K562 (cell line): ENCODE measurements at regions not wholly inside any gene's neighbourhood (a gene's known extent, or its start where the extent isn't known, plus 50 kb on each side); places are given as distances from the start of the nearest gene placed in this dataset.

Experiments used
- ATAC-seq: fragments of 200-7000 bp; cut with Tn5 transposase; 3 replicates; pipeline ENCODE4 v1.9.1; 2020; ENCODE audit warnings: moderate library complexity
- BruUV-seq: library from RNA; stranded (reverse); fragments of 400-500 nt; replicated peaks from 2 replicates; lab custom pipeline; 2021; lab: Mats Ljungman, UMichigan
- CTCF ChIA-PET: fragments of 300-600 bp; formaldehyde crosslinking; extraction: SDS; loops from one replicate; lab custom pipeline; 2021; ENCODE audit warnings: low intra/inter-chr PET ratio; lab: Yijun Ruan, JAX
- POLR2A ChIA-PET: fragments of 300-600, 350-650 bp; sonication (Branson Sonifier 250); formaldehyde crosslinking; extraction: SDS; loops from one replicate; lab custom pipeline; 2021; ENCODE audit warnings: antibody characterized with exemption, inconsistent platforms; lab: Yijun Ruan, JAX
- DNase-seq, 4 experiments: peaks; one replicate each; pipeline versions ENCODE4 v3.0.0 to v3.0.0-alpha.2; 2011 to 2018; ENCODE audit warnings: low spot score in 3 of 4, mixed read lengths in 3 of 4; ENCODE audit errors: extremely low read depth in 1 of 4
- FAIRE-seq: peaks from 2 replicates; lab custom pipeline; 2011; peaks lifted over from hg19 to GRCh38; lab: Jason Lieb, UNC
- H2AFZ ChIP-seq: 2 replicates; pipeline ENCODE4 v1.6.0; 2011; ENCODE audit warnings: low read depth, low read length, control low read depth, inconsistent platforms
- H3K27ac ChIP-seq: fragments of 200-600 bp; 3 replicates; pipeline ENCODE4 v1.8.0; 2011; ENCODE audit warnings: low read depth, mild to moderate bottlenecking, control low read depth, inconsistent platforms, low read length, moderate library complexity, mixed read lengths; ENCODE audit errors: extremely low read depth
- H3K27me3 ChIP-seq, 2 experiments: fragments of 300-600 bp in 1 of 2; 2 replicates in 1 of 2; 3 replicates in 1 of 2; pipeline versions ENCODE4 v1.6.0 to v1.8.0; 2011; ENCODE audit warnings: inconsistent platforms in 2 of 2, low read length in 2 of 2, mild to moderate bottlenecking in 1 of 2, mixed read lengths in 1 of 2, moderate library complexity in 1 of 2; ENCODE audit not compliant: control insufficient read depth in 2 of 2, insufficient read depth in 2 of 2
- H3K36me3 ChIP-seq: fragments of 300-600 bp; 3 replicates; pipeline ENCODE4 v1.8.0; 2011; ENCODE audit warnings: mild to moderate bottlenecking, low read length, inconsistent platforms; ENCODE audit not compliant: control insufficient read depth, insufficient read depth
- H3K4me1 ChIP-seq, 2 experiments: fragments of 200-600 bp in 1 of 2; replicated peaks in 1 of 2; 2 replicates in 1 of 2; 3 replicates in 1 of 2; pipeline versions ENCODE4 v1.5.1 to v1.8.0; 2011; ENCODE audit warnings: inconsistent platforms in 2 of 2, low read length in 2 of 2, mild to moderate bottlenecking in 1 of 2, mixed read lengths in 1 of 2, moderate library complexity in 1 of 2; ENCODE audit not compliant: control insufficient read depth in 2 of 2, insufficient read depth in 2 of 2
- H3K4me2 ChIP-seq: 2 replicates; pipeline ENCODE4 v1.6.1; 2011; ENCODE audit warnings: low read length, control low read depth, inconsistent platforms, mixed read lengths; ENCODE audit not compliant: insufficient read depth
- H3K4me3 ChIP-seq: fragments of 200-600 bp; sonication (generic), shearing (Covaris generic); 2 replicates; pipeline ENCODE4 v1.5.1; 2016; ENCODE audit warnings: control low read depth, inconsistent platforms
- H3K79me2 ChIP-seq: fragments of 200-600 bp; 3 replicates; pipeline ENCODE4 v1.8.0; 2011; ENCODE audit warnings: low read length, inconsistent platforms; ENCODE audit not compliant: control insufficient read depth, insufficient read depth
- H3K9ac ChIP-seq, 2 experiments: 2 replicates each; pipeline versions ENCODE4 v1.6.0 to v1.6.1; 2011; ENCODE audit warnings: low read depth in 2 of 2, low read length in 2 of 2, control low read depth in 1 of 2, inconsistent platforms in 1 of 2, mild to moderate bottlenecking in 1 of 2, mixed read lengths in 1 of 2; ENCODE audit not compliant: insufficient read depth in 1 of 2
- H3K9me1 ChIP-seq: one replicate; pipeline ENCODE4 v1.6.0; 2011; ENCODE audit warnings: inconsistent platforms, mild to moderate bottlenecking, low read length, moderate library complexity; ENCODE audit not compliant: control insufficient read depth, insufficient read depth
- H3K9me3 ChIP-seq: replicated peaks from 2 replicates; pipeline ENCODE4 v1.5.1; 2011; ENCODE audit warnings: low read depth, low read length, inconsistent platforms; ENCODE audit not compliant: control insufficient read depth, insufficient read depth
- H4K20me1 ChIP-seq: replicated peaks from 2 replicates; pipeline ENCODE4 v1.6.1; 2011; ENCODE audit warnings: low read length, inconsistent platforms, mixed read lengths; ENCODE audit not compliant: control insufficient read depth, insufficient read depth
- BRD9 ChIP-seq: fragments of 450-650 bp; IDR thresholded peaks from 2 replicates; pipeline ENCODE4 v1.6.1; 2018; ENCODE audit warnings: low read depth; ENCODE audit not compliant: partially characterized antibody
- BRF2 ChIP-seq: IDR thresholded peaks from 3 replicates; pipeline ENCODE4 v1.6.1; 2011; ENCODE audit warnings: borderline replicate concordance, mild to moderate bottlenecking; ENCODE audit not compliant: insufficient read length, insufficient read depth
- CREB3L1 ChIP-seq: fragments of 450-650 bp; IDR thresholded peaks from 2 replicates; pipeline ENCODE4 v1.6.1; 2014; ENCODE audit warnings: low read depth, mild to moderate bottlenecking, moderate library complexity, borderline replicate concordance
- FOXJ2 ChIP-seq: fragments of 200-800 bp; sonication (Bioruptor generic); IDR thresholded peaks from 2 replicates; pipeline ENCODE4 v1.6.1; 2016; ENCODE audit warnings: missing genetic modification characterization, missing compliant biosample characterization
- HNRNPL ChIP-seq: fragments of 200-400 bp; formaldehyde crosslinking; IDR thresholded peaks from 2 replicates; pipeline ENCODE4 v1.6.1; 2017; ENCODE audit warnings: low read depth, mild to moderate bottlenecking, low read length
- NR4A1 ChIP-seq, 2 experiments: fragments of 250-450 bp in 1 of 2; fragments of 450-650 bp in 1 of 2; sonication (Bioruptor Pico) in 1 of 2; IDR thresholded peaks; 2 replicates each; pipeline versions ENCODE4 v1.4.0 to v1.6.1; 2016 to 2020; ENCODE audit warnings: mild to moderate bottlenecking in 2 of 2, missing compliant biosample characterization in 1 of 2, missing genetic modification characterization in 1 of 2, moderate library complexity in 1 of 2
- SAP30 ChIP-seq: fragments of 200-600 bp; sonication (generic); IDR thresholded peaks from 2 replicates; pipeline ENCODE4 v1.6.1; 2012; ENCODE audit warnings: borderline replicate concordance, low read depth, mild to moderate bottlenecking, moderate library complexity, low read length, control low read depth, inconsistent platforms; ENCODE audit not compliant: insufficient read depth, poor library complexity, severe bottlenecking
- SIN3A ChIP-seq, 2 experiments: fragments of 150-350 bp in 1 of 2; IDR thresholded peaks; 2 replicates each; pipeline ENCODE4 v1.6.1; 2011 to 2016; ENCODE audit warnings: borderline replicate concordance in 2 of 2, low read depth in 2 of 2, low read length in 2 of 2, mild to moderate bottlenecking in 2 of 2, moderate library complexity in 2 of 2; ENCODE audit not compliant: control insufficient read depth in 1 of 2
- SRF ChIP-seq, 2 experiments: fragments of 250-450, 450-650 bp in 1 of 2; sonication (Bioruptor Pico) in 1 of 2; sonication (generic) in 1 of 2; formaldehyde crosslinking; IDR thresholded peaks; 2 replicates each; pipeline versions ENCODE4 v1.5.0 to v1.5.1; 2020 to 2022; ENCODE audit warnings: mild to moderate bottlenecking in 1 of 2, missing genetic modification reagents in 1 of 2
- TEAD1 ChIP-seq, 2 experiments: fragments of 450-650 bp in 1 of 2; sonication (generic) in 1 of 2; formaldehyde crosslinking; IDR thresholded peaks; 2 replicates each; pipeline versions ENCODE4 v1.4.0 to v1.8.0; 2020 to 2022; ENCODE audit warnings: mild to moderate bottlenecking in 2 of 2, missing genetic modification reagents in 1 of 2
- WGBS: fragments of 100-300 bp; shearing (Covaris generic); methylation state at CpG from one replicate; pipeline ENCODE4 v1.1.6; 2016; ENCODE audit warnings: low coverage, mixed read lengths; ENCODE audit not compliant: insufficient coverage; ENCODE audit errors: missing lambda C conversion rate; 5-methylcytosine and 5-hydroxymethylcytosine counted together
- in situ Hi-C: fragments of 300-500 bp; cut with MboI; formaldehyde crosslinking; loops from 4 replicates; pipeline ENCODE4 v1.15.0; 2018; ENCODE audit warnings: inconsistent platforms, mixed read lengths
- intact Hi-C: fragments of 100-400 bp; cut with micrococcal nuclease; formaldehyde crosslinking; loops from 2 replicates; pipeline ENCODE4 v1.14.2; 2022

- TF ChIP-seq SIN3A (IDR thresholded peaks at IDR 0.05; ENCODE audit: borderline replicate concordance in 2 of 2, control insufficient read depth in 1 of 2, low read depth in 2 of 2, low read length in 2 of 2) (no peak), BRF2 (no peak)
These were observed 523.0 kb downstream of the PTPRC start (continued) for GRCh38 chr1:199161766-199162303.

- Histone ChIP-seq H2AFZ (no peak overlapping the region), H3K9ac (no peak overlapping the region), H3K4me1 (no peaks in the 10 kb centered on the region), H4K20me1 (no peaks in the 10 kb centered on the region), H3K27me3 (no peaks in the 10 kb centered on the region), H3K9me3 (no peaks in the 10 kb centered on the region; the same call in 1 of the 2 replicates), H3K9me1 (no peaks in the 10 kb centered on the region), H3K4me3 (no peak overlapping the region), H3K4me2 (no peak overlapping the region), H3K27ac (no peak overlapping the region), H3K36me3 (no peaks in the 10 kb centered on the region), H3K79me2 (no peaks in the 10 kb centered on the region)
- ChIA-PET POLR2A (no interaction called here), CTCF (no interaction called here)
- no TSS peak for BruUV-seq
- ATAC-seq: no peak
- no peak for FAIRE-seq
- intact Hi-C loops (no loop called here), in situ Hi-C loops (no loop called here)
- DNase-seq: no peak
- TF ChIP-seq SAP30: no peak
- TF ChIP-seq SRF (CRISPR knock-in tag; IDR thresholded peaks at IDR 0.05): no peak
- TF ChIP-seq TEAD1 (CRISPR knock-in tag; IDR thresholded peaks at IDR 0.05): no peak
- TF ChIP-seq FOXJ2 (tag): no peak
- no peak for TF ChIP-seq HNRNPL
- TF ChIP-seq CREB3L1: no peak
- TF ChIP-seq NR4A1 (CRISPR knock-in tag; IDR thresholded peaks at IDR 0.05): no peak
- TF ChIP-seq NR4A1 (tag; IDR thresholded peaks at IDR 0.05): no peak
- no peak for TF ChIP-seq BRD9
- 1% methylated on average over 4 of the region's 4 CpGs for WGBS
These were observed 524.4 kb downstream of the PTPRC start for GRCh38 chr1:199163267-199163666.
